Stimulated activated CD4-positive, alpha-beta T cell treated with anti-CD3 and anti-CD28 coated beads, Interleukin-2, amount 100 ng/mL, for 48 hours (primary cell): ENCODE measurements at regions not wholly inside any gene's neighbourhood (a gene's known extent, or its start where the extent isn't known, plus 50 kb on each side); places are given as distances from the start of the nearest gene placed in this dataset.
"Not testable (repeated sequence)": the region's sequence is repeated elsewhere in the genome, so short reads cannot be mapped to it uniquely, and the experiment has no call there.

Experiments
- DNase-seq, 2 donors: peaks; one replicate each; pipeline ENCODE4 v3.0.0-alpha.2; 2020

DNA sequence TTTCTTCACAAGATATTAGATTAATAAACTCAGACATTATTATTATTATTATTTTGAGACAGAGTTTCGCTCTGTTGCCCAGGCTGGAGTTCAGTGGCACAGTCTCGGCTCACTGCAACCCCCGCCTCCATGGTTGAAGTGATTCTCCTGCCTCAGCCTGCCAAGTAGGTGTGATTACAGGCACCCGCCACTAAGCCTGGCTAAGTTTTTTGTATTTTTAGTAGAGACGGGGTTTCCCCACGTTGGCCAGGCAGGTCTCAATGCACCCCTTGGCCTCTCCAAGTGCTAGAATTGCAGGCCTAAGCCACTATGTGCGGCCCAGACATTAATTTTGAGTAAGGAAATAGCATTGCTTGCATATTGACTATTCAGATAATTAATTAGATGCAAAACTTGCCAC lies 554.9 kb upstream of the LRFN5 start:
- no peak for DNase-seq

DNA sequence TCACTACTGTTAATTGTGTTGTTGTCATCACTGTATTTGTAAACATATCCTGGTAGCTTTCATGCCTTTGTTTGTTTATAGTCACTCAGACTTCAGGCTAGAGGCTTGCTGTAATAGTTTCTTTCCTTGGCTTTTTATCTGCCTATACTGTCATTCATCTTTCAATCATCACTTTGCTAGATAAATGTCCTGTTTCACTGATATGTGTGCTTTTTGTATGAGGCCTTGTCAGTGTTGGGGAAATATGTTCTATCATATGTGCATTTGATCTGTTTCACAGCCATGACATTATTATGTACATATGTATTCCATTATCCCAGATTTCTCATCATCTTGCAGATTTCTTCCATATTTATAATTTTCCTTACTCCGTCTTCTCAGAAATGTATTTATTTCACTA lies 558.9 kb upstream of the LRFN5 start:
- no peak for DNase-seq

DNA sequence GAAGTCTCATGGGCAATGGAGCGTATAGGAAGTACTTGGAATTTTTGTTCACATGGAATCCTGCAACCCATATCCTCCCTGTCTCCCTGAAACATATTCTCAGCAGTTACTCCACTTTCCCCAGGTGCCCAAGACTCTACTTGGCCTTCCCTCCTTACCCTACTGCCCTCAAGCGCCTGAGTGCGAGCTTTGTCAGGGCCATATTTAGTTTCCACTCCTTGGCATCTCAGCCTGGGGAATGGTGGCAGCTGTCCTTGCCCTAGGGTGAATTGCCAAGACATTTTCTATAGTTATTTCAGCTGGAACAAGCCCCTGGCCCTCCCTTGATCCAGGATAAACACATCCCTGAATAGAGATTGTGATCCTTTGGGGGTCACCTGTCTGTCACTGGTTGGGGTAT lies 569.3 kb upstream of the LRFN5 start:
- no peak for DNase-seq

DNA sequence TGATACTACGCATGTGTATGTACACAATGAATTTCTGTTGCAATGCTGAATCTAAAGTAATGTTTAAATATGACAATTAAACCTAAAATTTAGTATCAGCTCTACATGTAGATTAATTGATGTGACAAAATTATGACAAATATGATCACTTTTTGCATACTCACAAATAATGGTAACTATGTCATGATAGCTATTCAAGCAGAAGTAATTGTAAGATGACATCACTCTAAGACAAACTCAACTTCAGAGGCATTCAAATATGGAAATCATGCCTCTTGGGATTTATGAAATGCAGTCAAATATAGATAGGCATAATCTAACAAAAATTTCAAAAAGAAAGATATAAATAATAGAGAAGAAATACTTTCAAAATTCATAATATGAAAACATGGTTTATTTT lies 571.7 kb upstream of the LRFN5 start:
- no peak for DNase-seq

DNA sequence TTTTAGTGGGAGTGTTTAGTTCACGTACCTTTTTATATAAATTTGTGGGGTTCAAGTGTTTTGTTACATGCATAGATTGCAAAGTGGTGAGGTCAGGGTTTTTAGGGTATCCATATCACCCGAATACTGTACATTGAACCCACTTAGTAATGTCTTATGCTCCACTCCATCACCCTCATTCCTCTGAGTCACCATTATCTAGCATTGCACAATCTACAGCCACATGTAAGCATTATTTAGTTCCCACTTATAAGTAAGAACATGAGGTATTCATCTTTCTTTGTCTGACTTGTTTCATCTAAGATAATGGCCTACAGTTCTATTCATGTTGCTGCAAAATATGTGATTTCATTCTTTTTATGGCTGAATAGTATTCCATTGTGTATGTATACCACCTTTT lies 583.7 kb upstream of the LRFN5 start:
- no peak for DNase-seq

DNA sequence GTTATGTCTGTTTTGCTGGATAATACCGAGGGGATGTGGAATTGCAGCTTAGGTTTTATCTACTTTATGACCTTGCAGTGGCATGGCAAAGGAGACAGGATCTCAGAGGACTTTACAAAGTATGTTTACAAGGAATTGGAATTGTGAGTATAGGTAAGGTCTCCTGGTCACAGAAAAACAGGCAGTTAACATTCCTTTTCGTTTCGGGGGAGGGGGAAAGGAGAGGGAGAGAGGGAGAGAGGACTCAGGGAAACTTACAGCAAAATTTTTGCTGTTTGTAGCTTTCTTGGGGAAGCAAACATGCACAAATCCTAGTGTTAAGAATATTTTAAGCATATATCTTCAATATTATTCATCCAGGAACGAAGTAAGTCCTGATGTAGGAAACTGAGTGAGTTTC lies 590.5 kb upstream of the LRFN5 start:
- no peak for DNase-seq

DNA sequence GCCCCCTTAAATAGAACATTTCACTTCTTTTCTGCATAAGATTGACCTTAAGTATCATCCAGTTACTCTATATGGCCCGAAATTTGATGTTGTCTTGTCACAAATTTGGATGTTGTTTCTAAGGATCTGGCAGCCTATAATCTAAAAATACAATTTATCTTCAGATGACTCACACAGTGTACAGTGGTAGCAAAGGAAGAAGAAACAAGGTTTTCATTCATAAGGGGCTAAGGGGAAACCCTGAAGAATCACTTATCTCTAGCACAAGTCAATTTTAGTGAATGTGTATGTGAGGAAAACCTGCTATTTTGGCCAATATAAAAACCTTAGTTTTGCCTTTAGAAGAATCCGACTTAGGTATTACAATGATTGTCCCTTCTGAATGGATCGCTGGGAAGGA lies 606.3 kb upstream of the LRFN5 start:
- DNase-seq: no peak

DNA sequence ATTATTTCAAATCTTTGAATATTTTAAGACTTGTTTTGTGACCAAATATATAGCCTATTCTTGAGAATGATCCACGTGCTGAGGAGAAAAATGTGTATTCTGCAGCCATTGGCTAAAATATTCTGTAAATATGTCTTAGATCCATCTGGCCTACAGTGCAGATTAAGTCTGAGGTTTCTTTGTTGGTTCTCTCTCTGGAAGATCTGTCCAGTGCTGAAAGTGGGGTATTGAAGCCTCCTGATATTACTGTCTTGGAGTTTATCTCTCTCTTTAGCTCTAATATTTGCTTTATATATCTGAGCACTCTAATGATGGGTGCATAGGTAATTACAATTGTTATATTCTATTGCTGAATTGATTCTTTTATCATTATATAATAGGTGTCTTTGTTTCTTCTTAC lies 617.4 kb upstream of the LRFN5 start:
- no peak for DNase-seq

DNA sequence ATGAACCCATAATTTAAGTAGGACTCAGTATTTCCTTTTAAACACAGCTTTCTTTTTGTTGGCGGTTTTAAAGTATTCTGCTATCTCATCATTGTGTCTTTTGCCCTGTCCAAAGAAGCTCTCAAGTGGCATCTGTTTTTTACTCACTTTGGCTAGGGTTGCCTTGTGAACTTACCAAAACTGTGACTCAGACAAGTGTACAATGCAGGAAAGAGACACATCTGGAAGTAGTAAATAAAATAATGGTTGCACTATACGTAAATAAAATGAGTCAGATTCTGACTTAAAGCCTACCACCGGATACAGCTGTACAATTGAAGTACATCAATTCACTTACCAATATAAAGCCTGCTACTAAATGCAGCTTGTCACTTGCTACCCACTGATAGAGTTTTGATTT lies 619.2 kb upstream of the LRFN5 start:
- DNase-seq: no peak

DNA sequence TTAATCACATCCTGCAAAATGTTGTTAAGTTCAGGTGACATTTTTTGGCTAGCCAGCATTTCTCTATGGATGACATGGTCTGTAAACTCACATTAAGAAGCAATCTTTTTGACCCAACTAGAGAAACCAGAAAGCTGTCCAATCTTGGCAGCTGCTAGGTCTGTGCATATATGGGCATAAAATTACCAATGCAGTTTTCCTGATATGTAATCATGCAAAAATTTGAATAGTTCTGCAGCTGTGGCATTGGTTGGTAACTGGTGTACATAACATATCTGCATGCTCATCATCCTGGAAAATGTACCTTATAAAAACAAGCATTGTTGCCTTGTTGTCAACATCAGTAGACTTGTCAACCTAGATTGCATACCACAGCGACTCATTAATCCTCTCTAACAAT lies 620.0 kb upstream of the LRFN5 start:
- DNase-seq: no peak

DNA sequence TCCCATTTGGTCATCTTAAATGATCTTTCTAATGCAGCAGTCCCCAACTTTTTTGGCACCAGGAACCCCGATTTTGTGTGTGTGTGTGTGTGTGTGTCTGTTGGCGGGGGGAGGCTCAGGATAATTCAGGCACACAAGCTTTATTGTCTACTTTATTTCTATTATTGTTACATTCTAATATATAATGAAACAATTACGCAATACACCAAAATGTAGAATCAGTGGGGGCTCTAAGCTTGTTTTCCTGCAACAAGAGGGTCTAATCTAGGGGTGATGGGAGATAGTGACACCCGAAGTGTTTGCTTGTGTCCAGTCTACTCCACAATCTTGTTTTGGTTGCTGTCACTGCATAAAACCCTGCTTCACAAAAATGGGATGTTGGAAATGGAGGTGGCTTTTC lies 621.1 kb upstream of the LRFN5 start:
- DNase-seq: no peak

DNA sequence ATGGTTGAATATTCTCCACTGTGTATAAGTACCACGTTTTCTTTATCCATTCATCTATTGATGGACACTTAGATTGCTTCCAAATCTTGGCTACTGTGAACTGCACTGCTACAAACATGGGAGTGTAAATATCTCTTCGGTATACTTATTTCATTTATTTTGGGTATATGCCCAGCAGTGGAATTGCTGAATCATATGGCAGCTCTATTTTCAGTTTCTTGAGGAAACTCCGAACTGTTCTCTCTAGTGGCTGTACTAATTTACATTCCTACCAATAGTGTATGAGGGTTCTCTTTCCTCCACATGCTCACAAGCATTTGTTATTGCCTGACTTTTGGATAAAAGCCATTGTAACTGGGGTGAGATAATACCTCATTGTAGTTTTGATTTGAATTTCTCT lies 623.1 kb upstream of the LRFN5 start:
- DNase-seq: no peak

DNA sequence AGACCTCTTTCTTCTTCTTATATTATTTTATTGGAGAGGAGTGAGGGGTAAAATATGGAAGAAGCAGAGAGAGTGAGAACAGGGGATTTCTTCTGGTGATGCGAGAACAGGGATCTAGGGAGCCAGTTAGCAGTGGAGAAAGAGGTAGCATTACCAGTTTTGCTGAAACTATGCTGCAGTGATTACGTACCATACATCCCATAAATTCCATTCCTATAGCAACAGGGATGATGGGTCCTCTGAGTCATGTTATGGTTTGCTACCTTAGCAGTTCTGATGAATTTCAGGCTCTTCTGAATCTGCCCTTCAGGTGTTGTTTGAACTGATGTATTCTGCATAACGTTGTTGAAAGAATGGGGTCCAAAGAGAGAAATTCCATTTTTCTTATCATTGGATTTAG lies 625.4 kb upstream of the LRFN5 start:
- no peak for DNase-seq

DNA sequence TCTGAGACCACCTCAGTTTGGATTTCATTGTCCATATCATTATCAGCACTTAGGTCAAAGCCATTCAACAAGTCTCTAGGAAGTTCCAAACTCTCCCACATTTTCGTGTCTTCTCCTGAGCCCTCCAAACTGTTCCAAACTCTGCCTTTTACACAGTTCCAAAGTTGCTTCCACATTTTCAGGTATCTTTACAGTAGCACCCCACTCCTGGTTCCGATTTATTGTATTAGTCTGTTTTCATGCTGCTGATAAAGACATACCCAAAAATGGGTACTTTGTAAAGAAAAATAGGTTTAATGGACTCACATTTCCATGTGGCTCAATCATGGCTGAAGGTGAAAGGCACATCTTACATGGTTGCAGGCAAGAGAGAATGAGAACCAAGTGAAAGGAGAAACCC lies 646.4 kb upstream of the LRFN5 start:
- not testable (repeated sequence) for DNase-seq

DNA sequence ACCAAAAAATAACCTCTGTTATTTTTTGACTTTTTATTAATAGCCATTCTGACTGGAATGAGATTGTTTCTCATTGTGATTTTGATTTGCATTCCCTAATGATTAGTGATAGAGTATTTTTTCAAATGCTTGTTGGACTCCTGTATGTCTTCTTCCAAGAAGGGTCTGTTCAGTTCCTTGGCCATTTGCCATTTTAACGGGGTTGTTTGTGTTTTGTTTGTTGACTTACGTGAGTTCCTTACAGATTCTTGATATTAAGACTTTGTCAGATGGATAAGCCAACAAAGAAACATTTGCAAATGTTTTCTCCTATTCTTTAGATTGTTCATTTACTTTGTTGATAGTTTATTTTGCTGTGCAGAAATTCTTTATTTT lies 651.6 kb upstream of the LRFN5 start:
- DNase-seq: no peak

DNA sequence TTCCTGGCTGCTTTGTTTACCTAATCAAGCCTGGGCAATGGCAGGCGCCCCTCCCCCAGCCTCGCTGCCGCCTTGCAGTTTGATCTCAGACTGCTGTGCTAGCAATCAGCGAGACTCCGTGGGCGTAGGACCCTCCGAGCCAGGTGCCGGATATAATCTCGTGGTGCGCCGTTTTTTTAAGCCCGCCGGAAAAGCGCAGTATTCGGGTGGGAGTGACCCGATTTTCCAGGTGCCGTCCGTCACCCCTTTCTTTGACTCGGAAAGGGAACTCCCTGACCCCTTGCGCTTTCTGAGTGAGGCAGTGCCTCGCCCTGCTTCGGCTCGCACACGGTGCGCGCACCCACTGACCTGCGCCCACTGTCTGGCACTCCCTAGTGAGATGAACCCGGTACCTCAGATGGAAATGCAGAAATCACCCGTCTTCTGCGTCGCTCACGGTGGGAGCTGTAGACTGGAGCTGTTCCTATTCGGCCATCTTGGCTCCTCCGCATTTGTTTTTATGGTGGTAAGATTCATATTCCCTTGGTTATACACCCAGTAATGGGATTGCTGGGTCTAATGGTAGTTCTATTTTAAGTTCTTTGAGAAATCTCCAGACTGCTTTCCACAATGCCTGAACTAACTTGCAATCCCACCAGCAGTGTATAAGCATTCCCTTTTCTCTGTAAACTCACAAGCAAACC lies 652.1 kb upstream of the LRFN5 start:
- not testable (repeated sequence) for DNase-seq

DNA sequence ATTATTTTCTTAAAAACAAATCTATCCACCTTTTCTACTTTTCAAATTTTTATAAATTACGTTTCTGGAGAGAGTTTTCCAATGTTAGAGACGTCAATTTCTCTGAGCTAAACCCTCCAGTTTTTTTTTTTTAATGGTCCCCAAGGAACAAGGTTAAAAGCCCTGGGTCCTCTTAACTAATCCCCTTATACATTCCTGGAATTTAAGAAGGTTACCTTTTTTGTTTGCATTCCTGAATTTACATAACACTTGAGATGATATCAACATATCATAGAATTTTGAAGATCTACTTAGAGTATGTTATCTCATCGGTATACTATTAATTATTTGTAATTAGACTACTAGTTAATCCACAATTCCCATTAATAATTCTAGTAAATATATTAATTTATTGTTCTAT lies 662.2 kb upstream of the LRFN5 start:
- no peak for DNase-seq

DNA sequence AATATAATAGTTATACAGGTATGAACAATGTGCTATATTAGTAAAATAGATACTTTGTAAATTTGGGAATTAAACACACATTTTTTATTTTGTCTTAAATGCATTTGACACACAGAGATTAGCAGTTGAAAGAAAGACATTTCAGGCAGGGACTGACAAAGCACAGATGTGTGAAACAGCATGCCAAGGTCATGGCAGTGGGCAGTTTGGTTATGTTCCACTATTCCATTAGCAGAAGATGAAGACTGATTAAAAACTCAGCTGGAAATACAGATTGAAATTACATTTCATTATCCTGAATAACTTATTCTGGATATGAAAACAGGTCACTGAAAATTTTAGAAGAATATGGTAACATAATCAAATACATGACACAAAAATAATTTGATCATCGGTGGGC lies 669.8 kb upstream of the LRFN5 start:
- DNase-seq: no peak

DNA sequence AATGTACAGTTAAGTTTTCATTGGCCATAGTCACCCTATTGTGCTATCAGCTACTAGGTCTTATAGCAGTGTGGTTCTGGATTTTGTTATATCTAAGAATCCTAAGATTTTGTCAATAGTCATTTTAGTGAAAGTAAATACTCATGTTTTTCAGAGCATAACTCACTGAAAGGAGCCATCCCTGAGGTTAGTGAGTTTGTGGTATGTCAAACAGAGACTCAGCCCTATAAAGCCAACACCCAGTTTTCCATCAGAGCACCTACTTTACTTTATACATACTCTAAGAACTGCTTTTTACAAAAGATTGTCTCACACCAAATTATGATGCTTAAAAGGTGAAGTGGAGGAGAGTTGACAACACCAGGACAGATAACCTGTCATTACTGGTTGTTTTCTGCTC lies 686.3 kb upstream of the LRFN5 start:
- no peak for DNase-seq

DNA sequence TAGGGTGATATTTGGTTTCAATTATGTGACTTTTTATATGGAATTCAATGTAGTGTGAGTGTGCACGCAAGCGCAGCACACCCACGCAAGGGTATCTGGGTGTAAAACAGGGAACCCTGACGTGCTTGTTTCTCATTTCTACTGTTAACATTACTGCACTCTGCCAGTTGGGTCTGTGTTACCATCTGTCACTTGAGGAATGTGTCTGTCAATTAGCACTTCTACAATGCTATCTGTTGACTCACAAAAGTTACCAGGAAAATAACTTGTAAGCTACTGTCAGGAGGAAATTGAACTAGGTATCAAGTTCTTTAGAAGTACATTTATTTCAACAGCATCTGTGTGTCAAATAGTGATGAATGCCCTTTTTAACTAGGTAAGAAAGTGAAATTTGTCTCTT lies 695.5 kb upstream of the LRFN5 start:
- DNase-seq: no peak

DNA sequence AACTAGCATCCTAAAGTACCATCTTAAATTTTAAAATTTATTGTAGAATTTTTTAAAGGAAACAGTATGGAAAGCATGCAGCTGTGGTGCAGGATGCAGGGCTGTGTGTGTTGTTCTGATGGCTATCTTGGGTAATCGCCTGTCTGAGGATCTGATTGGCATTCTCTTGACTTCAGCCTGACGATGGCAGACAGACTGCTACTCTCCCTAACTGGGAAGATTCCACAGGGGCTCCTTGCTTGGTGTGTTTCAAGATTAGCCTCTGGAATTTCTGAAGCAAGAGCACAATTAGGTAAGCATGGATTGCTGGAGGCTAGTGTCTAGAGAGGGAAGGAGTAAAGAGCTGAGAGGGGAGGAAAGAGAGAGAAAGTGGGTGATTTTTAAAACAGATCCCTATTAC lies 696.8 kb upstream of the LRFN5 start:
- no peak for DNase-seq

DNA sequence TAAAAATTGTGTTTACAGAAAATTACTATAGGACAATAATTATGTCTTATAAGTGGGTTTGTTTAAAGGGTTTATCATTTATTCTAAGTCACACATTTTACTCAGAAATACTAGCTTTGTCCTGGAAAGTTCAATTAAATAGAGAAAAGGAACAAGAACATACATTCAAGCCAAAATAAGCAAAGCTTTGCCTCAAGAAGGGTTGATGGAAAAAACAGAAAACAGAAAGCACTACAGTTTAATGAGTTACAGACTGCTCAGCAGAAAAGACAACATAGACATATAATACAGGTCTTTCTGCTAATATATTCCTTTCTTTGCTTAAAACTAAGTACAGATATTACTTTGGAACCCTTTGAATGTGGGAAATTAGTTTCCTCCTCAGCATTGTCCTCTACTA lies 703.0 kb upstream of the LRFN5 start:
- DNase-seq: no peak

DNA sequence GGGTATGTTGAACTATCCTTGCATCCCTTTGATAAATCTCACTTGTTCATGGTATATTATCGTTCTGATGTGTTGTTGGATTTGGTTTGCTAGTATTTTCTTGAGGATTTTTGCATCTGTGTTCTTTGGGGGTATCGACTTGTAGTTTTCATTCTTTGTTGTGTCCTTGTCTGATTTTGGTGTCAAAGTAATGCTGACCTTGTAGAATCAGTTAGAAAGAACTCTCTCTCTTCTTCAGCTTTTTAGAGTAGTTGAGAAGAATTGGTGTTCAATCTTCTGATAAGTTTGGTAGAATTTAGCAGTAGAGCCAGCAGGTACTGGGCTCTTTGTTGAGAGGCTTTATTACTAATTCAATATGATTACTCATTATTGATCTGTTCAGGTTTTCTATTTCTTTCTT lies 707.2 kb upstream of the LRFN5 start:
- DNase-seq: no peak

DNA sequence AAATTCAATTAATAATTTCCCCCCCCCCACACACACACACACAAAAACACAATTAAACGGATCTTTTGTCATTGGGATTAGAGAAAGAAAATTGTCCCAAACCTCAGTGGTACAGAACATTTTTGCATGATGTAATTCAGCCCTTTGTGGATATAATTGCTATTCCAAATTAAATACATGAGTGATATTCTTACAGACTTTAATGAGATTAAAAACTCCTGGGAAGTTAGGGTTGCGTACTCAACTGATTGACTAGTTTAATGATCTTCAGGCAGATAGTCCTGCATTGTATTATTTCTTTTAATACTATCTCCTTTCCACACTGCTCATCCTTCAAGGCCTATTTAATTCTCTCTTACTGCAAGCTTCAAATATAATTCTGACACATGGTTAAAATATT lies 711.8 kb upstream of the LRFN5 start:
- no peak for DNase-seq

DNA sequence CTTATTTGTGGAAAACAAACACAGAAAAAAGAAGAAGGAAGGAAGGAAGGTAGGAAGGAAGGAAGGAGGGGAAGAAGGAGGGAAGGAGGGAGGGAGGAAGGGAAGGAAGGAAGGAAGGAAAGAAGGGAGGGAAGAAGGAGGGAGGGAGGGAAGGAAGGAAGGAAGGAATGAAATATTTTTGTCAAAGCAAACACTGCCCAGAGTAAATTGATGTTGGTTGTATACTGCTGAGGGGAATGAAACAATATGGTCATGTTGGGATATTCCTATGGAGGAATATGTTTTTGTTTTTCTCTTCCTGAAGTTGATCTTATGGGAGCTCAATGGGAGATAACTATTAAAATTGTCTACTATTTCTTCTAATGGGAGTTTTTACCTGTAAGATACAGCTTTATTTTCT lies 717.5 kb upstream of the LRFN5 start:
- DNase-seq: no peak

DNA sequence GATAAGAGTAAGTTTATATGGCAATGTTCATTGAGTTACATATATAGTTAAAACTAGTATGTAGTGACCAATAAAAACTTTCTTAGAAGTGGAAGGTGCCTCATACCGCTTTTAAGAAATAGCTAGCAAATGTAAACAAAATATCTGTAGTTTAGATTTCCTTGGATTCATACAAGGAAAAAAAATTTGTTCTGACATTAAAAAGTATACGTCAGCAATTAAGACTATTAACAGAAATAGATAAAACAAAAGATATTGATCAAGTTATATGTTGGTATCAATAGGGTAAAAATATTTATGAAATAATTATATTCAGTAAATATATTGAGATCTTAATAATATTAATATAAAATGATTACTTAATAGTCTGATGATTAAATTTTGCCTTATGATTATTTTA lies 718.8 kb upstream of the LRFN5 start:
- no peak for DNase-seq
